ENCODE measurements at regions not wholly inside any gene's neighbourhood (a gene's known extent, or its start where the extent isn't known, plus 50 kb on each side); places are given as distances from the start of the nearest gene placed in this dataset.

DNA sequence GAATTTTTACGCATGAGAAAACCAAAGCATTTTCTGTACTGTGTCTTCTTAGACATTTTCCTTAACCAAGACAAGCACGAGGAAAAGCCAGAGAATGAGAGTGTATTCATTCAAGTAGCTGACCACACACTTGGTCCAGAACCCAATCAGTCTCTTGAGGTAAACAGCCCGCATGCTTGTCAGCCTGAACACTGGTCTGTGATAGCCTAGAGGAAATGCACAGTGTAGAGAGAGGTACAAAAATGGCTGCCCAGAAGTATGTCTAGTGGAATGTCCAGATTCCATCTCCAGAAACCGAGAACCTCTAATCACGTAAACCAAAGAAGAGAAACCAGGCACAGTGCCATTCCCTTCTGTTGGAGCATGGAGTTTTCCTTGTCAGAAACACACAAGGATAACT is 80.0 kb upstream of the SNX2 start:
- TF ChIP-seq, protein P1, sequence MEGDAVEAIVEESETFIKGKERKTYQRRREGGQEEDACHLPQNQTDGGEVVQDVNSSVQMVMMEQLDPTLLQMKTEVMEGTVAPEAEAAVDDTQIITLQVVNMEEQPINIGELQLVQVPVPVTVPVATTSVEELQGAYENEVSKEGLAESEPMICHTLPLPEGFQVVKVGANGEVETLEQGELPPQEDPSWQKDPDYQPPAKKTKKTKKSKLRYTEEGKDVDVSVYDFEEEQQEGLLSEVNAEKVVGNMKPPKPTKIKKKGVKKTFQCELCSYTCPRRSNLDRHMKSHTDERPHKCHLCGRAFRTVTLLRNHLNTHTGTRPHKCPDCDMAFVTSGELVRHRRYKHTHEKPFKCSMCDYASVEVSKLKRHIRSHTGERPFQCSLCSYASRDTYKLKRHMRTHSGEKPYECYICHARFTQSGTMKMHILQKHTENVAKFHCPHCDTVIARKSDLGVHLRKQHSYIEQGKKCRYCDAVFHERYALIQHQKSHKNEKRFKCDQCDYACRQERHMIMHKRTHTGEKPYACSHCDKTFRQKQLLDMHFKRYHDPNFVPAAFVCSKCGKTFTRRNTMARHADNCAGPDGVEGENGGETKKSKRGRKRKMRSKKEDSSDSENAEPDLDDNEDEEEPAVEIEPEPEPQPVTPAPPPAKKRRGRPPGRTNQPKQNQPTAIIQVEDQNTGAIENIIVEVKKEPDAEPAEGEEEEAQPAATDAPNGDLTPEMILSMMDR (conservative IDR thresholded peaks at IDR 0.05) = no peak
- TF ChIP-seq ZFX (IDR thresholded peaks at IDR 0.05) = no peak
